Skin epidermis (tissue), 12 donors: ENCODE measurements at regions not wholly inside any gene's neighbourhood (a gene's known extent, or its start where the extent isn't known, plus 50 kb on each side); places are given as distances from the start of the nearest gene placed in this dataset.

Experiments used
- H3K27ac ChIP-seq, 21 experiments: fragments of 200-600 bp; sonication (generic) in 11 of 21; one replicate each; pipeline ENCODE4 v1.5.0; 2020; ENCODE audit warnings: mild to moderate bottlenecking in 3 of 21, inconsistent platforms in 2 of 21, moderate library complexity in 2 of 21
- H3K4me3 ChIP-seq, 7 experiments: fragments of 200-600 bp; sonication (generic) in 2 of 7; one replicate each; pipeline ENCODE4 v1.5.0; 2020; ENCODE audit warnings: inconsistent platforms in 2 of 7, mild to moderate bottlenecking in 2 of 7, moderate library complexity in 1 of 7

DNA sequence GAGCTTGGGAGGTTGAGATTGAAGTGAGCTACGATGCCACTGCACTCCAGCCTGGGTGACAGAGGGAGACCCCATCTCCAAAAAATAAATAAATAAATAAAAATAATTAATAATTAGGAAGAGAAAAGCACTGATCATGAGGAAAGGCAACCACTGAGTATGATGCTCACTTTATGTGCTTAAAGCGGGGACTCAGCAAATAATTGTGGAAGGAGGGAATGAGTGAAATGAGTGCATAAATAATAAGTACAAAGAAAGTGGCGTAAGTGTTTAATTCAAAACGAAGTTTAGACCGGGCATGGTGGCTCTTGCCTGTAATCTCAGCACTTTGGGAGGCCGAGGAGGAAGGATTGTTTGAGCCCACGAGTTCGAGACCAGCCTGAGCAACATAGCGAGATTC is 94.9 kb upstream of the MKLN1 start:
- no peak overlapping the region for H3K4me3 ChIP-seq
- no peak overlapping the region for H3K27ac ChIP-seq

GRCh38 chr7:131233193-131233592 is 94.5 kb upstream of the MKLN1 start:
- Histone ChIP-seq H3K4me3 (no peak overlapping the region), H3K27ac (no peak overlapping the region)

GRCh38 chr7:131234719-131235488 is 92.8 kb upstream of the MKLN1 start:
- Histone ChIP-seq H3K4me3 (no peak overlapping the region), H3K27ac (peak overlapping the region in 4 of 21 experiments; percentile 0 to 40 (median 0))

DNA sequence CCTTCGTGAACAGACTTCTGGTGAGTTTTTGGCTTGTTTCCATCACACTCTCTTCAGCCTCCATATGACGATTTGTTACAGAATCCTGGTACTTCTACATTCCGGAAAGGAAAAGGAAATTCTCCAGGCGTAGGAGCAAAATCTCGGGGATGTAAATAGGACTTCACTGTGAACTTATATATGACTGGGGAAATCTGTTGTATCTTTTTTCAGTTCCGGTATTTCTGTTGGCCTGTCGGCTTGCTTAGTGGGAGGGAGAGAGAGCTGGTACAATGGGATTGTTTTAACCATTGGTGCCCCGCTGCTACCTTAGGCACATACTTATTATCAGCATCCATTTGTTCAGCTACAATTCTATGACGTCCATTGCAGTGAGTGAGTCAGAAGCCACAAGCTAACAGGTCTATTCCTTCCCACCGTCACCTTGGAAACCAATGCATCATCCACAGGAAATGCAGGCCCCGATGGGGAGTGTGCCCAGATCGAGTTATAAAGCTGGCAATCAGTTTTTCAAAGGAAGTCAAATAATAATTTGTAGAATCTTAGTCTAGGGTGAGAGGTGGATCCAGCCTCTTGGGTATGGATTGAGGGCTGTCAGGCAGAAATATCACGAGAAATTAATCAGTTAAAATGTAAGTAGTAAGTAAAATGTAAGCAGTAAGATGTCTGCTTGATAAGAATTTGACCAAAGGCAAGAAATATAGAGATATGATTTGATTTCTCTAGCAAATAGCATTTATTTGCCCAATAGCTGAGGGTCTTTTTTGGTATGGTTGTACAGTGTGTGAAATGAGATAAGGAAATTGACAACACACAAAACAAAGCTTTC is 92.0 kb upstream of the MKLN1 start:
- H3K27ac ChIP-seq: peak overlapping the region in 4 of 21 experiments; percentile 0 to 40 (median 0)
- H3K4me3 ChIP-seq: no peak overlapping the region

- H3K4me3 ChIP-seq: no peak overlapping the region
- peak overlapping the region in 1 of 21 experiments; percentile 1 for H3K27ac ChIP-seq
Observed at GRCh38 chr7:131236318-131236672, 91.4 kb upstream of the MKLN1 start.

DNA sequence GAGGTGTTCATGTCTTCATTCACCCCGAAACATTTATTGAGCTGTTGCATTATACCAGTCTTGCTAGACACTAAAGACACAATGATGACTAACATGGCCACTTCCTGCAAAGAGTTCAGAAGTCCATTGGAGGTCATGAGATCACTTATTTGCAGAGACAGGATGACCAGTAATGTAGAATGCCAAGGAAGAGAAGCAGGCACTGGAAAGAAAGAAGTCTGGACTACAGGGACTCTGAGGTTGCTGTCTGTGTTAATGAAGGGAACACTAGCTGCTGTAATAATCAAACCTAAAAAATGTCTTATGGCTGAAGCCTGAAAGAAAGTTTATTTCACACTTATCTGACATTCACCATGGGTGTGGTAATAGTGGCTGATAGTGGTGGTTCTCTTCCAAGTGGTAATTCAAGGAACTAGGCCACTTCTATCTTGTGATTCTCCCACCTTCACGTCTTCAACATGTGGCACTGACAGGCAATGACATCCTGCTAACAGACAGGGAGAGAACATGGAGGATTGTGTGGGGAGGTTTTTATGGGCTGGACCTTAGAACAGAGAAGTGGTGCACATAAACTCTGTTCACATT is 89.2 kb upstream of the MKLN1 start:
- Histone ChIP-seq H3K27ac (no peak overlapping the region), H3K4me3 (no peak overlapping the region)

GRCh38 chr7:131241386-131241785 is 86.3 kb upstream of the MKLN1 start:
- Histone ChIP-seq H3K27ac (no peak overlapping the region), H3K4me3 (no peak overlapping the region)

GRCh38 chr7:131242123-131242650 is 85.5 kb upstream of the MKLN1 start:
- H3K27ac ChIP-seq: no peak overlapping the region
- H3K4me3 ChIP-seq: no peak overlapping the region

DNA sequence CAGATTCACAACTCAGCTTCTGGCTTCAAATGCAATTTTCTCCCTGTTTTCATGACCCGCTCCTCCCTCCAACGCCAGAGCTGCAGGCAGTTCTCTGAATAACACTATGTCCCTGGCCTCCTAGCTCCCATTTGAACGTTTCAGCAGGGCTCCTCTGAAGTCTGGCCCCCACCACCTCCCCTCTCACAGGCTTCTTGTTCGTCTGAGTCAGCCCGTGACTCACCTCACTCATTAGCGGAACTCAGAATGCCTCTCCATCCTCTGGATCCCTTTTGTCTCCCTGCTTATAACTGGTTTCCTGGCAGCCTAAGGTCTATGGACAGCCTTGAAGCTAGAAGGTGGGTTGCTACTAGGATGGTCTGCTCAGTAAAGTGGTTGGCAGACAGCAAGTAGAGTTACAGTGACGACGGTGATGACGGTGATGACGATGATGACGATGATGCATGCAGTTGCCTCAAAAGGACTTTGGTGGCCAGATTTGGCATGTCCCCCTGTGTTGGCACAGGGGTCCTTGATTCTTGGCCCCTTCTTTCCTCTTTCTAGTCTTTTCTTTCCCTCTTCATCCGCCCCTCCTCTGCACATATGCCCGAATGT is 83.3 kb upstream of the MKLN1 start:
- H3K27ac ChIP-seq: no peak overlapping the region

GRCh38 chr7:131249003-131249402 is 78.7 kb upstream of the MKLN1 start:
- H3K4me3 ChIP-seq: no peak overlapping the region
- H3K27ac ChIP-seq: peak overlapping the region in 2 of 21 experiments; percentile 17 to 50

More for the DNA sequence above, 83.3 kb upstream of the MKLN1 start:
- H3K4me3 ChIP-seq: no peak overlapping the region

DNA sequence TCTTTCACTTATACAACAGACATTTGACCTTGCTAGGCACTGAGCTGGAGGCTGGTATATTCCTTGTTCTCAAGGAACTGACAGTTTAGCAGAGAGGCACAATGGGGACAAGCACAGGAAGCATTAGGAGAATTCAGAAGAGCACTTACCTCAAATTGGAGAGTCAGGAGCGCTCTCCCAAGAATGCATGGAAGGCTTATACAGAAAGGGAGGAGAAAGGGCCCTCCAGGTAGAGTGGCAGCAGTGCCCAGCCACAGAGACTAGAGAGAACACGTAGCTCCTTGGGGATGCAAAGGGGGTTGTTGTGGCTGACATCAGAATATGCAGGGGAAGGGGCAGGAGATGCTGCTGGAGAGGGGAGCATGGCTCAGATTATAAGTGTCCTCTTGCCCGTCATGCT is 78.2 kb upstream of the MKLN1 start:
- peak overlapping the region in 1 of 21 experiments; percentile 17 for H3K27ac ChIP-seq
- no peak overlapping the region for H3K4me3 ChIP-seq

DNA sequence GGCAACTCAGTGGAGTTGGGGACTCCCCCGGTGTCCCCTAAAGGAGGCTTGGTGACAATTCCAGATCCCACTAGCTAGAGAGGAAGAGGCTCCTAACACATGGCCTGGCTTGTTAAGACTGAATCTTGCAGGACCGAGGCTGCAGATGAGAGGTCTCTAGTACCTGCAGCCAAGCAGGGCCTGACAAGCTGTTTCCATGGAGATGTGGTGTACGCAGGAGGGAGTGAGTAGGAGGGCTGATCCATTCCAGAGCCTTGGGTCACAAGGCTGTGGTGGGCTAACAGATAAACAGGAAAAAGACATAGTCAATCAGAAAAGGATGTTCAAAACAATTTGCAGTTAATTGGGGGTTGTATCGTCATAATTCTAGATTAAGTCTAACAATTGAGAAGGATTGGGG is 77.3 kb upstream of the MKLN1 start:
- no peak overlapping the region for H3K4me3 ChIP-seq
- no peak overlapping the region for H3K27ac ChIP-seq

- Histone ChIP-seq H3K4me3 (no peak overlapping the region), H3K27ac (no peak overlapping the region)
Observed at GRCh38 chr7:131251371-131251770, 76.3 kb upstream of the MKLN1 start.

GRCh38 chr7:131252976-131253375 is 74.7 kb upstream of the MKLN1 start:
- Histone ChIP-seq H3K27ac (no peak overlapping the region), H3K4me3 (no peak overlapping the region)

DNA sequence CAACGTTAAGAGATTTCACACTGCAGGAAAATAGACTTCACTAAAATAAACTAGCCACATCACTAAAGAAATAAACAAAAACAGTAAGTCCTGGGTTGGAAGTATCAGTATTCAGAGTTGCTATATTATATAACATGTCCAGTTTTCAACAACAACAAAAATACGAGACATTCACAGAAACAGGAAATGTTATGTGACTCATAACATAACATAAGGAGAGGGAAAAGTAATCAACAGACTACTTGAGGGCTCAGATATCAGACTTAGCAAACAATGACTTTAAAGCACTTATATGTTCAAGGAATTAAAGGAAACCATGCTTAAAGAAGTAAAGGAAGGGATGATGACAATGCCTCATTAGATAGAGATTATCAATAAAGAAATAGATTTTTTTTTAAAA is 73.5 kb upstream of the MKLN1 start:
- H3K27ac ChIP-seq: no peak overlapping the region
- H3K4me3 ChIP-seq: no peak overlapping the region

GRCh38 chr7:131255242-131255641 is 72.4 kb upstream of the MKLN1 start:
- Histone ChIP-seq H3K4me3 (no peak overlapping the region), H3K27ac (no peak overlapping the region)

DNA sequence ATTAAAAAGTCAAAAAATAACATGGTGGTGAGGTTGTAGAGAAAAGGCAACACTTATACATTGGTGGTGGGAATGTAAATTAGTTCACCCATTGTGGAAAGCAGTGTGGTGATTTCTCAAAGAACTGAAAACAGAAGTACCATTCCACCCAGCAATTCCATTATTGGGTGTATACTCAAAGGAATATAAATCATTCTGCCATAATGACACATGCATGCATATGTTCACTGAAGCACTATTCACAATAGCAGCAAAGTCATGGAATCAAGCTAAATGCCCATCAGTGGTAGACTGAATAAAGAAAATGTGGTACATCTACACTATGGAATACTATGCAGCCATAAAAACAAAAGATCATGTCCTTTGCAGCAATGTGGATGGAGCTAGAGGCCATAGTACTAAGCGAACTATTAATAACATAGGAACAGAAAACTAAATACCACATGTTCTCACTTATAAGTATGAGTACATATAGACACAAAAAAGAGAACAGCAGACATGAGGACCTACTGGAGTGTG is 66.1 kb upstream of the MKLN1 start:
- H3K4me3 ChIP-seq: no peak overlapping the region
- no peak overlapping the region for H3K27ac ChIP-seq

GRCh38 chr7:131265227-131265626 is 62.4 kb upstream of the MKLN1 start:
- Histone ChIP-seq H3K27ac (no peak overlapping the region), H3K4me3 (no peak overlapping the region)

GRCh38 chr7:131267631-131268030 is 60.0 kb upstream of the MKLN1 start:
- Histone ChIP-seq H3K4me3 (no peak overlapping the region), H3K27ac (no peak overlapping the region)

DNA sequence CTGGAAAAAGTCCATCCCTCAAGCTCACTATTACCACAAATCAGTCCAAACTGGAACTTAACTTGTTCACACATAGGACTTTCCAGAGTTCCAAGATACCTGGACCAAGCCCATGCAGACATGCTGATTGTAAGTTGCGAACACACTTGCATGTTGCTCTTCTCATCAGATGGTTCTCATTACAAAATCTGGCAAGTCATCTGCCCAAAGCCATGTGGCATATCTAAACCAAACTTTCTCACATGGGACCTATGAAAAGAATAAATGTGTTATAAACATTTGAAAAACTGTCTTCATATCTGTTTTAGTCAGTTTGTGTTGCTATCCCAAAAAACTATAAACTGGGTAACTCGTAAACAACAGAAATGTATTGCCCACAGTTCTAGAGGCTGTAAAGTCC is 58.8 kb upstream of the MKLN1 start:
- Histone ChIP-seq H3K4me3 (no peak overlapping the region), H3K27ac (no peak overlapping the region)
